IMR-90 (cell line): ENCODE measurements at regions not wholly inside any gene's neighbourhood (a gene's known extent, or its start where the extent isn't known, plus 50 kb on each side); places are given as distances from the start of the nearest gene placed in this dataset.

Experiments used
- ATAC-seq: fragments of 200-7000 bp; cut with Tn5 transposase; 2 replicates; pipeline ENCODE4 v1.9.1; 2020; ENCODE audit warnings: low read depth, mild to moderate bottlenecking, moderate library complexity
- BruUV-seq: library from RNA; stranded (reverse); fragments of 400-500 nt; replicated peaks from 2 replicates; lab custom pipeline; 2021; lab: Mats Ljungman, UMichigan
- CTCF ChIA-PET: fragments of 300-600 bp; formaldehyde crosslinking; extraction: SDS; loops from one replicate; lab custom pipeline; 2021; ENCODE audit warnings: antibody characterized with exemption; lab: Yijun Ruan, JAX
- POLR2A ChIA-PET: fragments of 300-600 bp; sonication (Branson Sonifier 250); formaldehyde crosslinking; loops from one replicate; lab custom pipeline; 2022; ENCODE audit warnings: antibody characterized with exemption; ENCODE audit not compliant: unreplicated experiment; lab: Charles Lee
- DNase-seq: peaks from one replicate; pipeline ENCODE4 v3.0.0; 2013
- H2AFZ ChIP-seq: replicated peaks from 2 replicates; pipeline ENCODE3; 2013; ENCODE audit warnings: low read length, mild to moderate bottlenecking; ENCODE audit not compliant: poor library complexity
- H2AK5ac ChIP-seq: 2 replicates; pipeline ENCODE4 v1.6.1; 2013; ENCODE audit warnings: low read depth, low read length, inconsistent platforms
- H2AK9ac ChIP-seq: replicated peaks from 2 replicates; pipeline ENCODE3; 2013; ENCODE audit warnings: mild to moderate bottlenecking, low read depth, low read length, moderate library complexity; ENCODE audit not compliant: poor library complexity
- H2BK120ac ChIP-seq: 2 replicates; pipeline ENCODE4 v1.6.1; 2013; ENCODE audit warnings: low read depth, low read length, inconsistent platforms
- H2BK15ac ChIP-seq: 3 replicates; pipeline ENCODE4 v1.6.1; 2013; ENCODE audit warnings: low read depth, low read length, inconsistent platforms
- H2BK20ac ChIP-seq: 2 replicates; pipeline ENCODE4 v1.6.1; 2013; ENCODE audit warnings: low read depth, mild to moderate bottlenecking, inconsistent platforms, low read length, moderate library complexity
- H2BK5ac ChIP-seq: 2 replicates; pipeline ENCODE4 v1.6.1; 2013; ENCODE audit warnings: mild to moderate bottlenecking, low read depth, low read length, inconsistent platforms; ENCODE audit not compliant: poor library complexity, severe bottlenecking
- H3K14ac ChIP-seq: replicated peaks from 2 replicates; pipeline ENCODE4 v1.6.1; 2013; ENCODE audit warnings: low read depth, low read length, inconsistent platforms
- H3K18ac ChIP-seq: 2 replicates; pipeline ENCODE4 v1.6.1; 2013; ENCODE audit warnings: low read depth, low read length, control low read depth
- H3K23ac ChIP-seq: 2 replicates; pipeline ENCODE4 v1.6.1; 2013; ENCODE audit warnings: low read depth, low read length, inconsistent platforms
- H3K27ac ChIP-seq: 2 replicates; pipeline ENCODE4 v1.5.1; 2013; ENCODE audit warnings: mild to moderate bottlenecking, control low read depth, low read length; ENCODE audit not compliant: insufficient read depth
- H3K27me3 ChIP-seq: 2 replicates; pipeline ENCODE4 v1.6.1; 2013; ENCODE audit warnings: low read length; ENCODE audit not compliant: control insufficient read depth, insufficient read depth
- H3K36me3 ChIP-seq: 2 replicates; pipeline ENCODE4 v1.6.1; 2013; ENCODE audit warnings: low read length, mixed read lengths; ENCODE audit not compliant: control insufficient read depth, insufficient read depth
- H3K4ac ChIP-seq: 2 replicates; pipeline ENCODE4 v1.6.1; 2013; ENCODE audit warnings: low read depth, low read length, inconsistent platforms
- H3K4me1 ChIP-seq: 2 replicates; pipeline ENCODE4 v1.6.1; 2013; ENCODE audit warnings: low read length, mixed read lengths; ENCODE audit not compliant: control insufficient read depth, insufficient read depth
- H3K4me2 ChIP-seq: 2 replicates; pipeline ENCODE4 v1.6.1; 2013; ENCODE audit warnings: low read depth, mild to moderate bottlenecking, control low read depth, low read length, moderate library complexity
- H3K4me3 ChIP-seq: 2 replicates; pipeline ENCODE4 v1.5.1; 2013; ENCODE audit warnings: low read depth, mild to moderate bottlenecking, control low read depth, low read length, moderate library complexity; ENCODE audit not compliant: insufficient read depth
- H3K56ac ChIP-seq: 2 replicates; pipeline ENCODE4 v1.6.1; 2013; ENCODE audit warnings: low read length, inconsistent platforms; ENCODE audit not compliant: insufficient read depth; ENCODE audit errors: extremely low read depth
- H3K79me1 ChIP-seq, 2 experiments: 2 replicates each; pipeline ENCODE4 v1.6.1; 2013; ENCODE audit warnings: low read length in 2 of 2, inconsistent platforms in 1 of 2, low read depth in 1 of 2
- H3K9ac ChIP-seq: 2 replicates; pipeline ENCODE4 v1.6.1; 2013; ENCODE audit warnings: low read depth, low read length, control low read depth
- H3K9me1 ChIP-seq: 2 replicates; pipeline ENCODE4 v1.6.1; 2013; ENCODE audit warnings: low read length, inconsistent platforms; ENCODE audit not compliant: insufficient read depth
- H3K9me3 ChIP-seq: 2 replicates; pipeline ENCODE4 v1.6.1; 2013; ENCODE audit warnings: low read length; ENCODE audit not compliant: control insufficient read depth, insufficient read depth
- H4K20me1 ChIP-seq: 2 replicates; pipeline ENCODE4 v1.6.1; 2013; ENCODE audit warnings: low read length, inconsistent platforms; ENCODE audit not compliant: insufficient read depth
- H4K5ac ChIP-seq: 2 replicates; pipeline ENCODE4 v1.6.1; 2013; ENCODE audit warnings: mild to moderate bottlenecking, low read depth, low read length, control low read depth
- H4K8ac ChIP-seq, 2 experiments: 2 replicates each; pipeline ENCODE4 v1.6.1; 2013; ENCODE audit warnings: low read depth in 2 of 2, low read length in 2 of 2, control low read depth in 1 of 2, inconsistent platforms in 1 of 2
- H4K91ac ChIP-seq: 2 replicates; pipeline ENCODE4 v1.6.1; 2013; ENCODE audit warnings: low read depth, low read length, inconsistent platforms; ENCODE audit not compliant: insufficient read depth
- BHLHE40 ChIP-seq: fragments of 150-350 bp; IDR thresholded peaks from 2 replicates; pipeline ENCODE4 v1.6.1; 2016; ENCODE audit warnings: mild to moderate bottlenecking, low read depth, low read length
- CHD1 ChIP-seq: IDR thresholded peaks from 2 replicates; pipeline ENCODE4 v1.6.1; 2012; ENCODE audit warnings: low read depth, low read length, improper control_type of control experiment
- FOS ChIP-seq: fragments of 150-350 bp; IDR thresholded peaks from 2 replicates; pipeline ENCODE4 v1.6.1; 2016; ENCODE audit warnings: low read depth, low read length
- MAFK ChIP-seq: IDR thresholded peaks from 2 replicates; pipeline ENCODE4 v1.6.1; 2012; ENCODE audit warnings: low read depth, low read length, improper control_type of control experiment
- MAZ ChIP-seq: IDR thresholded peaks from 2 replicates; pipeline ENCODE4 v1.6.1; 2012; ENCODE audit warnings: low read depth, mild to moderate bottlenecking, low read length, improper control_type of control experiment, moderate library complexity, borderline replicate concordance
- MXI1 ChIP-seq: IDR thresholded peaks from 2 replicates; pipeline ENCODE4 v1.6.1; 2012; ENCODE audit warnings: low read depth, mild to moderate bottlenecking, low read length, moderate library complexity, borderline replicate concordance
- NFE2L2 ChIP-seq: fragments of 150-350 bp; IDR thresholded peaks from 2 replicates; pipeline ENCODE4 v1.6.1; 2016; ENCODE audit warnings: low read depth, mild to moderate bottlenecking, low read length
- RAD21 ChIP-seq: IDR thresholded peaks from 2 replicates; pipeline ENCODE4 v1.6.1; 2012; ENCODE audit warnings: low read length, improper control_type of control experiment
- RFX5 ChIP-seq: IDR thresholded peaks from 2 replicates; pipeline ENCODE4 v1.8.0; 2012; ENCODE audit warnings: low read depth, mild to moderate bottlenecking, low read length, moderate library complexity
- SMC3 ChIP-seq: fragments of 150-350 bp; IDR thresholded peaks from 2 replicates; pipeline ENCODE4 v1.6.1; 2016; ENCODE audit warnings: low read depth, mild to moderate bottlenecking, antibody characterized with exemption, low read length, moderate library complexity
- WGBS, 2 experiments: methylation state at CpG; one replicate each; pipeline versions ENCODE4 v1.1.5 to v1.1.7; 2013; ENCODE audit warnings: missing lambda C conversion rate in 2 of 2; ENCODE audit not compliant: insufficient read length in 1 of 2; ENCODE audit errors: extremely low coverage in 2 of 2; 5-methylcytosine and 5-hydroxymethylcytosine counted together
- dilution Hi-C: fragments of 300-500 bp; cut with HindIII; formaldehyde crosslinking; loops from one replicate; pipeline ENCODE4 v1.14.3; 2018; ENCODE audit warnings: low sequenced_read_pairs; ENCODE audit not compliant: unreplicated experiment
- in situ Hi-C: fragments of 300-500 bp; cut with MboI; formaldehyde crosslinking; loops from 3 replicates; pipeline ENCODE4 v1.14.3; 2019; ENCODE audit warnings: low sequenced_read_pairs, inconsistent platforms, mixed read lengths
- intact Hi-C: fragments of 100-400 bp; cut with micrococcal nuclease; formaldehyde crosslinking; loops from 2 replicates; pipeline ENCODE4 v1.10.0; 2022

DNA sequence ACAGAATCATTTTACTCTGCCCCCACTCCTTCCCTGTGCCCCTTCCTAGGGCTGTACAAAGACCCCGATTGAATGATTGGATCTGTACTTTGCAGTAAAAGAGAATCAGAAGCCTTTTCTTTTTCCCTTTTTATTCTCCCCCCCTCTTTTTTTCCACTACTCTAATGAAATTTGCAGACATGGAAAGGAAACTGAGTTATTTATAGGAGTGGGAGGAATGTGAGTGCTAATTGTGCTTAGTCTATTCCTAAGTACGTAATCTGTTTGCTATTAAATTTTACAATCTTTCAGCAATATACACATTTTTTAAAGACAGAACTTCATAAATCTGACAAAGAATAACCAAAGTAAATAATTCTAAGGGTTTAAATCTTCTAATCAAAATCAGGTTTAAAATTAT, 314.3 kb downstream of the MAP2K6 start:
- CTCF ChIA-PET: no interaction called here
- peaks cover 13% of the 10 kb centered on the region for H3K4me1 ChIP-seq
- in situ Hi-C loops: no loop called here

More for the DNA sequence above, 314.3 kb downstream of the MAP2K6 start:
- Histone ChIP-seq H2BK120ac (no peak overlapping the region), H3K4ac (no peak overlapping the region), H3K56ac (no peak overlapping the region), H3K36me3 (no peaks in the 10 kb centered on the region), H2BK20ac (no peak overlapping the region), H4K8ac (no peak overlapping the region), H3K79me1 (no peaks in the 10 kb centered on the region), H3K18ac (no peak overlapping the region), H3K4me2 (no peak overlapping the region), H3K4me3 (no peak overlapping the region), H3K27ac (no peak overlapping the region), H3K27me3 (no peaks in the 10 kb centered on the region), H3K9ac (no peak overlapping the region), H3K9me1 (peaks cover 7% of the 10 kb centered on the region; the same call in 1 of the 2 replicates), H2BK15ac (no peak overlapping the region), H3K9me3 (no peaks in the 10 kb centered on the region), H3K14ac (no peak overlapping the region), H4K91ac (no peak overlapping the region), H4K5ac (no peak overlapping the region), H2AK5ac (no peak overlapping the region), H2AK9ac (no peak overlapping the region), H2AFZ (no peak overlapping the region), H3K23ac (no peak overlapping the region), H2BK5ac (no peak overlapping the region), H4K20me1 (no peaks in the 10 kb centered on the region)
- no TSS peak for BruUV-seq
- intact Hi-C loops (no loop called here), dilution Hi-C loops (no loop called here)
- no CpG with 5 or more reads among the region's 2 CpGs for WGBS, 2 experiments
- ATAC-seq (no peak), DNase-seq (no peak)
- no peak for TF ChIP-seq RAD21
- no peak for TF ChIP-seq MAZ
- TF ChIP-seq BHLHE40: no peak
- no peak for TF ChIP-seq RFX5
- no peak for TF ChIP-seq MXI1
- no peak for TF ChIP-seq FOS
- TF ChIP-seq NFE2L2: no peak
- TF ChIP-seq MAFK: no peak
- no peak for TF ChIP-seq CHD1
- TF ChIP-seq SMC3: no peak
- POLR2A ChIA-PET: no interaction called here
